HCT116 (cell line): ENCODE measurements at regions not wholly inside any gene's neighbourhood (a gene's known extent, or its start where the extent isn't known, plus 50 kb on each side); places are given as distances from the start of the nearest gene placed in this dataset.

Experiments used
- ATAC-seq: fragments of 200-7000 bp; cut with Tn5 transposase; 2 replicates; pipeline ENCODE4 v1.9.1; 2020; ENCODE audit warnings: mild to moderate bottlenecking, moderate library complexity
- BruUV-seq: library from RNA; stranded (reverse); fragments of 400-500 nt; replicated peaks from 2 replicates; lab custom pipeline; 2021; lab: Mats Ljungman, UMichigan
- CTCF ChIA-PET: fragments of 300-600 bp; sonication (Branson Sonifier 250); formaldehyde crosslinking; loops from one replicate; lab custom pipeline; 2021; ENCODE audit warnings: antibody characterized with exemption; lab: Charles Lee
- POLR2A ChIA-PET: fragments of 300-600, 350-600 bp; sonication (Branson Sonifier 250); formaldehyde crosslinking; loops from one replicate; lab custom pipeline; 2021; ENCODE audit warnings: antibody characterized with exemption; lab: Charles Lee
- RAD21 ChIA-PET, 2 experiments: fragments of 300-600 bp; sonication (Branson Sonifier 250); formaldehyde crosslinking; loops; one replicate each; lab custom pipeline; 2023; ENCODE audit warnings: low total read pairs in 2 of 2; ENCODE audit not compliant: uncharacterized antibody in 2 of 2, unreplicated experiment in 2 of 2, low non-redundant PET in 1 of 2; lab: Charles Lee
- DNase-seq: peaks from one replicate; pipeline ENCODE4 v3.0.0-alpha.2; 2010; ENCODE audit warnings: low read depth, low spot score
- H2AFZ ChIP-seq: fragments of 200-600 bp; shearing (Covaris generic), sonication (generic); 2 replicates; pipeline ENCODE4 v1.6.1; 2017; ENCODE audit warnings: low read depth, mixed run types, mixed read lengths, antibody characterized with exemption, low read length; ENCODE audit not compliant: poor library complexity, severe bottlenecking
- H3K27ac ChIP-seq: 2 replicates; pipeline ENCODE4 v1.5.1; 2012; ENCODE audit warnings: low read depth, low read length
- H3K27me3 ChIP-seq: fragments of 200-600 bp; sonication (generic); 2 replicates; pipeline ENCODE4 v1.6.1; 2016; ENCODE audit warnings: mixed run types, low read length, mixed read lengths; ENCODE audit not compliant: insufficient read depth
- H3K36me3 ChIP-seq, 2 experiments: fragments of 200-500 bp in 1 of 2; fragments of 200-600 bp in 1 of 2; sonication (Bioruptor generic) in 1 of 2; sonication (generic) in 1 of 2; 2 replicates each; pipeline versions ENCODE4 v1.5.1 to v1.6.1; 2014 to 2016; ENCODE audit warnings: low read length in 2 of 2, inconsistent platforms in 1 of 2, mixed read lengths in 1 of 2, mixed run types in 1 of 2; ENCODE audit not compliant: insufficient read depth in 2 of 2, control insufficient read depth in 1 of 2
- H3K4me1 ChIP-seq, 2 experiments: fragments of 200-600 bp in 1 of 2; sonication (generic) in 1 of 2; 2 replicates each; pipeline versions ENCODE4 v1.5.1 to v1.6.1; 2012 to 2017; ENCODE audit warnings: low read length in 2 of 2, inconsistent platforms in 1 of 2, mild to moderate bottlenecking in 1 of 2, mixed read lengths in 1 of 2, mixed run types in 1 of 2, moderate library complexity in 1 of 2; ENCODE audit not compliant: insufficient read depth in 2 of 2, control insufficient read depth in 1 of 2
- H3K4me2 ChIP-seq: fragments of 200-600 bp; sonication (generic); 2 replicates; pipeline ENCODE4 v1.6.1; 2017; ENCODE audit warnings: mixed run types, low read length, mixed read lengths
- H3K4me3 ChIP-seq, 2 experiments: fragments of 200-600 bp in 1 of 2; sonication (generic) in 1 of 2; replicated peaks in 1 of 2; 2 replicates each; pipeline ENCODE4 v1.5.1; 2011 to 2016; ENCODE audit warnings: low read length in 2 of 2, control low read depth in 1 of 2, low read depth in 1 of 2, mild to moderate bottlenecking in 1 of 2, mixed read lengths in 1 of 2, mixed run types in 1 of 2
- H3K79me2 ChIP-seq: fragments of 200-600 bp; sonication (generic); 2 replicates; pipeline ENCODE4 v1.6.1; 2017; ENCODE audit warnings: mild to moderate bottlenecking, mixed run types, low read length, moderate library complexity, mixed read lengths; ENCODE audit not compliant: insufficient read depth
- H3K9ac ChIP-seq: fragments of 200-600 bp; sonication (generic); 2 replicates; pipeline ENCODE4 v1.6.1; 2016; ENCODE audit warnings: low read length, mixed read lengths
- H3K9me2 ChIP-seq: fragments of 200-600 bp; sonication (generic), shearing (Covaris generic); 2 replicates; pipeline ENCODE4 v1.6.1; 2017; ENCODE audit warnings: mixed run types, mild to moderate bottlenecking, moderate library complexity; ENCODE audit not compliant: insufficient read depth
- H3K9me3 ChIP-seq, 2 experiments: fragments of 200-500 bp in 1 of 2; fragments of 200-600 bp in 1 of 2; sonication (Bioruptor generic) in 1 of 2; sonication (generic) in 1 of 2; 2 replicates each; pipeline ENCODE4 v1.6.1; 2014 to 2017; ENCODE audit warnings: low read length in 2 of 2, mixed read lengths in 2 of 2, inconsistent platforms in 1 of 2, low read depth in 1 of 2, mild to moderate bottlenecking in 1 of 2, mixed run types in 1 of 2, moderate library complexity in 1 of 2; ENCODE audit not compliant: control insufficient read depth in 1 of 2, insufficient read depth in 1 of 2
- H4K20me1 ChIP-seq: fragments of 200-600 bp; sonication (generic), shearing (Covaris generic); 2 replicates; pipeline ENCODE4 v1.6.1; 2017; ENCODE audit warnings: mixed run types, mild to moderate bottlenecking, moderate library complexity; ENCODE audit not compliant: insufficient read depth
- CBX3 ChIP-seq: IDR thresholded peaks from 2 replicates; pipeline ENCODE4 v1.6.1; 2012; ENCODE audit warnings: low read depth
- EGR1 ChIP-seq: IDR thresholded peaks from 2 replicates; pipeline ENCODE4 v1.6.1; 2012; ENCODE audit warnings: low read depth
- ELF1 ChIP-seq: IDR thresholded peaks from 2 replicates; pipeline ENCODE4 v1.6.1; 2012; ENCODE audit warnings: low read depth, borderline replicate concordance
- EZH2 ChIP-seq: fragments of 200-600 bp; sonication (generic); IDR thresholded peaks from 2 replicates; pipeline ENCODE4 v1.6.1; 2017; ENCODE audit warnings: antibody characterized with exemption, mixed run types
- EZH2phosphoT487 ChIP-seq: fragments of 200-600 bp; IDR thresholded peaks from 2 replicates; pipeline ENCODE4 v1.6.1; 2018; ENCODE audit warnings: antibody characterized with exemption, borderline replicate concordance
- FOSL1 ChIP-seq: IDR thresholded peaks from 2 replicates; pipeline ENCODE4 v1.6.1; 2012; ENCODE audit warnings: low read depth
- JUND ChIP-seq: IDR thresholded peaks from 2 replicates; pipeline ENCODE4 v1.6.1; 2012
- POLR2A ChIP-seq: IDR thresholded peaks from 2 replicates; pipeline ENCODE4 v1.7.0; 2011; ENCODE audit warnings: borderline replicate concordance; ENCODE audit not compliant: insufficient read depth, insufficient read length; ENCODE audit errors: extremely low read depth
- POLR2AphosphoS5 ChIP-seq: IDR thresholded peaks from 2 replicates; pipeline ENCODE4 v1.6.1; 2011; ENCODE audit warnings: mild to moderate bottlenecking, low read depth, low read length, moderate library complexity
- RAD21 ChIP-seq: IDR thresholded peaks from 2 replicates; pipeline ENCODE4 v1.6.1; 2012; ENCODE audit warnings: low read depth, mild to moderate bottlenecking
- SIN3A ChIP-seq: IDR thresholded peaks from 2 replicates; pipeline ENCODE4 v1.6.1; 2012; ENCODE audit warnings: low read depth
- SRF ChIP-seq: IDR thresholded peaks from 2 replicates; pipeline ENCODE4 v1.6.1; 2012; ENCODE audit warnings: low read depth
- YY1 ChIP-seq: IDR thresholded peaks from 2 replicates; pipeline ENCODE4 v1.6.1; 2011; ENCODE audit warnings: low read length, low read depth, moderate library complexity, mild to moderate bottlenecking; ENCODE audit not compliant: insufficient replicate concordance; ENCODE audit errors: extremely low read depth
- ZFX ChIP-seq: fragments of 450-650 bp; IDR thresholded peaks from 2 replicates; pipeline ENCODE4 v1.6.1; 2017
- ZNF274 ChIP-seq: fragments of 200-500 bp; sonication (Bioruptor generic); IDR thresholded peaks from 2 replicates; pipeline ENCODE4 v1.6.1; 2014; ENCODE audit warnings: mild to moderate bottlenecking, low read depth, low read length, inconsistent platforms
- intact Hi-C: fragments of 100-400 bp; cut with micrococcal nuclease; formaldehyde crosslinking; loops from 2 replicates; pipeline ENCODE4 v1.10.0; 2022
- TF ChIP-seq, protein P1 (sequence below): IDR thresholded peaks from 2 replicates; pipeline ENCODE4 v1.6.1; 2012; ENCODE audit warnings: low read depth
- TF ChIP-seq, protein P2 (sequence below): IDR thresholded peaks from 2 replicates; pipeline ENCODE4 v1.6.1; 2012
- TF ChIP-seq, protein P3 (sequence below): IDR thresholded peaks from 2 replicates; pipeline ENCODE4 v1.6.1; 2011; ENCODE audit warnings: mild to moderate bottlenecking, low read length, moderate library complexity; ENCODE audit not compliant: insufficient replicate concordance; ENCODE audit errors: extremely low read depth
- TF ChIP-seq, protein P4 (sequence below): IDR thresholded peaks from 2 replicates; pipeline ENCODE4 v1.6.1; 2012
- TF ChIP-seq, protein P5 (sequence below), 3 experiments: fragments of 200-600 bp in 1 of 3; sonication (generic) in 1 of 3; IDR thresholded peaks in 2 of 3; conservative IDR thresholded peaks in 1 of 3; 2 replicates each; pipeline ENCODE4 v1.5.1; 2012 to 2017; ENCODE audit warnings: low read depth in 2 of 3, low read length in 2 of 3, antibody characterized with exemption in 1 of 3, borderline replicate concordance in 1 of 3, control low read depth in 1 of 3, mild to moderate bottlenecking in 1 of 3, mixed read lengths in 1 of 3, mixed run types in 1 of 3, moderate library complexity in 1 of 3; ENCODE audit not compliant: insufficient read depth in 1 of 3

DNA sequence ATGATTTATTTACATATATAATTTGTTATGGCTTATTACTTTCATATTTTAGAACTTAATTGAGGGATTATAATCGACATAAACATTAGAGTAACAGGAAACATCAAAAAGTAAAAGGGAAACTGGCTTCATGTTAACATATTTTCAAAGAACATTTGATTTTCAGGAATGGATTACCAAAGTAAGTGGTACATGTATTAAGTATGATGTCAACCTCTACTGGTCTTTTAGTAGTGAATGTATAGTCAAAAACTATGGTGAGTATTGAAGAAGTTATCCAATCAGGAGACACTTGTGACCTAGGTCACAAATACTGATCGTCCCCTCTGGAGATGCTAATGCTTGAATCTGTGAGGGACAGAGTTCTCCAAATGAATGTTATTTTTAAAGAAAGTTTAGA is 768.9 kb upstream of the ADGRL4 start:
- no peaks in the 10 kb centered on the region for H3K36me3 ChIP-seq
- no peak overlapping the region for H3K4me3 ChIP-seq
- H3K4me1 ChIP-seq = no peaks in the 10 kb centered on the region
- BruUV-seq = no TSS peak
- H2AFZ ChIP-seq = no peak overlapping the region
- H3K9ac ChIP-seq = no peak overlapping the region
- TF ChIP-seq POLR2AphosphoS5 (no peak), ZNF274 (no peak), ELF1 (no peak), SIN3A (no peak), EZH2phosphoT487 (no peak), EZH2 (no peak), SRF (no peak), JUND (no peak), POLR2A (no peak), RAD21 (no peak), YY1 (no peak), CBX3 (no peak), FOSL1 (no peak), ZFX (no peak), EGR1 (no peak)
- TF ChIP-seq, protein P1, sequence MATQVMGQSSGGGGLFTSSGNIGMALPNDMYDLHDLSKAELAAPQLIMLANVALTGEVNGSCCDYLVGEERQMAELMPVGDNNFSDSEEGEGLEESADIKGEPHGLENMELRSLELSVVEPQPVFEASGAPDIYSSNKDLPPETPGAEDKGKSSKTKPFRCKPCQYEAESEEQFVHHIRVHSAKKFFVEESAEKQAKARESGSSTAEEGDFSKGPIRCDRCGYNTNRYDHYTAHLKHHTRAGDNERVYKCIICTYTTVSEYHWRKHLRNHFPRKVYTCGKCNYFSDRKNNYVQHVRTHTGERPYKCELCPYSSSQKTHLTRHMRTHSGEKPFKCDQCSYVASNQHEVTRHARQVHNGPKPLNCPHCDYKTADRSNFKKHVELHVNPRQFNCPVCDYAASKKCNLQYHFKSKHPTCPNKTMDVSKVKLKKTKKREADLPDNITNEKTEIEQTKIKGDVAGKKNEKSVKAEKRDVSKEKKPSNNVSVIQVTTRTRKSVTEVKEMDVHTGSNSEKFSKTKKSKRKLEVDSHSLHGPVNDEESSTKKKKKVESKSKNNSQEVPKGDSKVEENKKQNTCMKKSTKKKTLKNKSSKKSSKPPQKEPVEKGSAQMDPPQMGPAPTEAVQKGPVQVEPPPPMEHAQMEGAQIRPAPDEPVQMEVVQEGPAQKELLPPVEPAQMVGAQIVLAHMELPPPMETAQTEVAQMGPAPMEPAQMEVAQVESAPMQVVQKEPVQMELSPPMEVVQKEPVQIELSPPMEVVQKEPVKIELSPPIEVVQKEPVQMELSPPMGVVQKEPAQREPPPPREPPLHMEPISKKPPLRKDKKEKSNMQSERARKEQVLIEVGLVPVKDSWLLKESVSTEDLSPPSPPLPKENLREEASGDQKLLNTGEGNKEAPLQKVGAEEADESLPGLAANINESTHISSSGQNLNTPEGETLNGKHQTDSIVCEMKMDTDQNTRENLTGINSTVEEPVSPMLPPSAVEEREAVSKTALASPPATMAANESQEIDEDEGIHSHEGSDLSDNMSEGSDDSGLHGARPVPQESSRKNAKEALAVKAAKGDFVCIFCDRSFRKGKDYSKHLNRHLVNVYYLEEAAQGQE = no peak
- TF ChIP-seq, protein P2, sequence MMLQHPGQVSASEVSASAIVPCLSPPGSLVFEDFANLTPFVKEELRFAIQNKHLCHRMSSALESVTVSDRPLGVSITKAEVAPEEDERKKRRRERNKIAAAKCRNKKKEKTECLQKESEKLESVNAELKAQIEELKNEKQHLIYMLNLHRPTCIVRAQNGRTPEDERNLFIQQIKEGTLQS = no peak
- TF ChIP-seq, protein P3, sequence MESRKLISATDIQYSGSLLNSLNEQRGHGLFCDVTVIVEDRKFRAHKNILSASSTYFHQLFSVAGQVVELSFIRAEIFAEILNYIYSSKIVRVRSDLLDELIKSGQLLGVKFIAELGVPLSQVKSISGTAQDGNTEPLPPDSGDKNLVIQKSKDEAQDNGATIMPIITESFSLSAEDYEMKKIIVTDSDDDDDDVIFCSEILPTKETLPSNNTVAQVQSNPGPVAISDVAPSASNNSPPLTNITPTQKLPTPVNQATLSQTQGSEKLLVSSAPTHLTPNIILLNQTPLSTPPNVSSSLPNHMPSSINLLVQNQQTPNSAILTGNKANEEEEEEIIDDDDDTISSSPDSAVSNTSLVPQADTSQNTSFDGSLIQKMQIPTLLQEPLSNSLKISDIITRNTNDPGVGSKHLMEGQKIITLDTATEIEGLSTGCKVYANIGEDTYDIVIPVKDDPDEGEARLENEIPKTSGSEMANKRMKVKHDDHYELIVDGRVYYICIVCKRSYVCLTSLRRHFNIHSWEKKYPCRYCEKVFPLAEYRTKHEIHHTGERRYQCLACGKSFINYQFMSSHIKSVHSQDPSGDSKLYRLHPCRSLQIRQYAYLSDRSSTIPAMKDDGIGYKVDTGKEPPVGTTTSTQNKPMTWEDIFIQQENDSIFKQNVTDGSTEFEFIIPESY = no peak
- TF ChIP-seq, protein P4, sequence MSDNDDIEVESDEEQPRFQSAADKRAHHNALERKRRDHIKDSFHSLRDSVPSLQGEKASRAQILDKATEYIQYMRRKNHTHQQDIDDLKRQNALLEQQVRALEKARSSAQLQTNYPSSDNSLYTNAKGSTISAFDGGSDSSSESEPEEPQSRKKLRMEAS = no peak
- TF ChIP-seq, protein P5, sequence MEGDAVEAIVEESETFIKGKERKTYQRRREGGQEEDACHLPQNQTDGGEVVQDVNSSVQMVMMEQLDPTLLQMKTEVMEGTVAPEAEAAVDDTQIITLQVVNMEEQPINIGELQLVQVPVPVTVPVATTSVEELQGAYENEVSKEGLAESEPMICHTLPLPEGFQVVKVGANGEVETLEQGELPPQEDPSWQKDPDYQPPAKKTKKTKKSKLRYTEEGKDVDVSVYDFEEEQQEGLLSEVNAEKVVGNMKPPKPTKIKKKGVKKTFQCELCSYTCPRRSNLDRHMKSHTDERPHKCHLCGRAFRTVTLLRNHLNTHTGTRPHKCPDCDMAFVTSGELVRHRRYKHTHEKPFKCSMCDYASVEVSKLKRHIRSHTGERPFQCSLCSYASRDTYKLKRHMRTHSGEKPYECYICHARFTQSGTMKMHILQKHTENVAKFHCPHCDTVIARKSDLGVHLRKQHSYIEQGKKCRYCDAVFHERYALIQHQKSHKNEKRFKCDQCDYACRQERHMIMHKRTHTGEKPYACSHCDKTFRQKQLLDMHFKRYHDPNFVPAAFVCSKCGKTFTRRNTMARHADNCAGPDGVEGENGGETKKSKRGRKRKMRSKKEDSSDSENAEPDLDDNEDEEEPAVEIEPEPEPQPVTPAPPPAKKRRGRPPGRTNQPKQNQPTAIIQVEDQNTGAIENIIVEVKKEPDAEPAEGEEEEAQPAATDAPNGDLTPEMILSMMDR (IDR thresholded peaks at IDR 0.05 in 2 of 3, conservative IDR thresholded peaks at IDR 0.05 in 1 of 3; ENCODE audit: borderline replicate concordance in 1 of 3, insufficient read depth in 1 of 3, low read depth in 2 of 3, low read length in 2 of 3) = no peak
- H3K9me2 ChIP-seq = no peaks in the 10 kb centered on the region
- no peaks in the 10 kb centered on the region for H4K20me1 ChIP-seq
- no peaks in the 10 kb centered on the region for H3K9me3 ChIP-seq
- intact Hi-C loops = no loop called here
- POLR2A ChIA-PET = no interaction called here
- no peaks in the 10 kb centered on the region for H3K27me3 ChIP-seq
- ATAC-seq (no peak), DNase-seq (no peak)
- no peak overlapping the region for H3K27ac ChIP-seq
- CTCF ChIA-PET = no interaction called here
- RAD21 ChIA-PET = no interaction called here
- no peak overlapping the region for H3K4me2 ChIP-seq
- no peaks in the 10 kb centered on the region for H3K79me2 ChIP-seq
